Neutrophil (primary cell): ENCODE measurements at regions not wholly inside any gene's neighbourhood (a gene's known extent, or its start where the extent isn't known, plus 50 kb on each side); places are given as distances from the start of the nearest gene placed in this dataset.

Source experiments
- H3K27ac ChIP-seq: fragments of 200-600 bp; sonication (generic); 2 replicates; pipeline ENCODE4 v1.5.1; 2016; ENCODE audit warnings: mild to moderate bottlenecking, moderate library complexity
- H3K27me3 ChIP-seq: fragments of 200-600 bp; sonication (generic); 2 replicates; pipeline ENCODE4 v1.6.0; 2016; ENCODE audit warnings: mild to moderate bottlenecking
- H3K36me3 ChIP-seq: fragments of 200-600 bp; sonication (generic); 2 replicates; pipeline ENCODE4 v1.5.1; 2017
- H3K4me1 ChIP-seq, 2 experiments: fragments of 200-600 bp in 1 of 2; sonication (generic) in 1 of 2; 1 replicate in 1 of 2; 2 replicates in 1 of 2; pipeline versions ENCODE4 v1.5.1 to v1.6.1; 2013 to 2016; ENCODE audit warnings: low read depth in 1 of 2, low read length in 1 of 2, mild to moderate bottlenecking in 1 of 2, moderate library complexity in 1 of 2; ENCODE audit not compliant: control insufficient read depth in 1 of 2, insufficient read depth in 1 of 2
- H3K4me3 ChIP-seq, 2 experiments: fragments of 200-600 bp in 1 of 2; sonication (generic) in 1 of 2; 1 replicate in 1 of 2; 2 replicates in 1 of 2; pipeline ENCODE4 v1.5.1; 2013 to 2016; ENCODE audit warnings: low read depth in 1 of 2, low read length in 1 of 2, mild to moderate bottlenecking in 1 of 2, moderate library complexity in 1 of 2
- H3K9me3 ChIP-seq: fragments of 200-600 bp; sonication (generic); 2 replicates; pipeline ENCODE4 v1.5.1; 2016
- TF ChIP-seq, protein P1 (sequence below): fragments of 200-600 bp; sonication (generic); IDR thresholded peaks from 2 replicates; pipeline ENCODE4 v1.5.1; 2016; ENCODE audit warnings: antibody characterized with exemption

DNA sequence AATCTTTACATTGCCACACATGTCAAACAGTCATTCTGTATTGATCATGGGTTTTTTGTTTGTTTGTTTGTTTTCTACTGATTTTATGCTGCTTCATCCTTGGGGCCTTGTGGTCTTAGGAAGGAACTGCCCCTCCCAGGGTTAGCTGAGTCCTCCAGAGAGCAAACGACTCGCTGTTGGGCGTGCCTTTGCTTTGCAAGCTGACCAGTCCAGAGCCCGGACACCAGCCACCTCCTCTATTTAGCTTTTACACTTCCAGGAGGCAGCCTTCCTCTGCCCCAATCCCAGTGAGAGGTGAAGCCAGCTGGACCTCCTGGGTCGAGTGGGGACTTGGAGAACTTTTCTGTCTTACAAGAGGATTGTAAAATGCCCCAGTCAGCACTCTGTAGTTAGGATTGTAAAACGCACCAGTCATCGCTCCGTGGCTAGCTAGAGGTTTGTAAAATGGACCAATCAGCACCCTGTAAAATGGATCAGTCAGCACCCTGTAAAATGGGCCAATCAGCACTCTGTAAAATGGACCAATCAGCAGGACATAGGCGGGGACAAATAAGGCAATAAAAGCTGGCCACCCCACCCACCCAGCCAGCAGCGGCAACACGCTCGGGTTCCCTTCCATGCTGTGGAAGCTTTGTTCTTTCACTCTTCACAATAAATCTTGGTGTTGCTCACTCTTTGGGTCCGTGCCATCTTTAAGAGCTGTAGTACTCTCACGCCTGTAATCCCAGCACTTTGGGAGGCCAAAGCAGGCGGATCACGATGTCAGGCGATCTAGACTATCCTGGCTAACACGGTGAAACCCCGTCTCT is 154.4 kb downstream of the ERCC6L2 start:
- Histone ChIP-seq H3K4me1 (no peaks in the 10 kb centered on the region), H3K4me3 (no peak overlapping the region), H3K27me3 (peaks cover 54% of the 10 kb centered on the region), H3K27ac (no peak overlapping the region), H3K36me3 (no peaks in the 10 kb centered on the region), H3K9me3 (no peaks in the 10 kb centered on the region)
- TF ChIP-seq, protein P1, sequence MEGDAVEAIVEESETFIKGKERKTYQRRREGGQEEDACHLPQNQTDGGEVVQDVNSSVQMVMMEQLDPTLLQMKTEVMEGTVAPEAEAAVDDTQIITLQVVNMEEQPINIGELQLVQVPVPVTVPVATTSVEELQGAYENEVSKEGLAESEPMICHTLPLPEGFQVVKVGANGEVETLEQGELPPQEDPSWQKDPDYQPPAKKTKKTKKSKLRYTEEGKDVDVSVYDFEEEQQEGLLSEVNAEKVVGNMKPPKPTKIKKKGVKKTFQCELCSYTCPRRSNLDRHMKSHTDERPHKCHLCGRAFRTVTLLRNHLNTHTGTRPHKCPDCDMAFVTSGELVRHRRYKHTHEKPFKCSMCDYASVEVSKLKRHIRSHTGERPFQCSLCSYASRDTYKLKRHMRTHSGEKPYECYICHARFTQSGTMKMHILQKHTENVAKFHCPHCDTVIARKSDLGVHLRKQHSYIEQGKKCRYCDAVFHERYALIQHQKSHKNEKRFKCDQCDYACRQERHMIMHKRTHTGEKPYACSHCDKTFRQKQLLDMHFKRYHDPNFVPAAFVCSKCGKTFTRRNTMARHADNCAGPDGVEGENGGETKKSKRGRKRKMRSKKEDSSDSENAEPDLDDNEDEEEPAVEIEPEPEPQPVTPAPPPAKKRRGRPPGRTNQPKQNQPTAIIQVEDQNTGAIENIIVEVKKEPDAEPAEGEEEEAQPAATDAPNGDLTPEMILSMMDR = no peak

DNA sequence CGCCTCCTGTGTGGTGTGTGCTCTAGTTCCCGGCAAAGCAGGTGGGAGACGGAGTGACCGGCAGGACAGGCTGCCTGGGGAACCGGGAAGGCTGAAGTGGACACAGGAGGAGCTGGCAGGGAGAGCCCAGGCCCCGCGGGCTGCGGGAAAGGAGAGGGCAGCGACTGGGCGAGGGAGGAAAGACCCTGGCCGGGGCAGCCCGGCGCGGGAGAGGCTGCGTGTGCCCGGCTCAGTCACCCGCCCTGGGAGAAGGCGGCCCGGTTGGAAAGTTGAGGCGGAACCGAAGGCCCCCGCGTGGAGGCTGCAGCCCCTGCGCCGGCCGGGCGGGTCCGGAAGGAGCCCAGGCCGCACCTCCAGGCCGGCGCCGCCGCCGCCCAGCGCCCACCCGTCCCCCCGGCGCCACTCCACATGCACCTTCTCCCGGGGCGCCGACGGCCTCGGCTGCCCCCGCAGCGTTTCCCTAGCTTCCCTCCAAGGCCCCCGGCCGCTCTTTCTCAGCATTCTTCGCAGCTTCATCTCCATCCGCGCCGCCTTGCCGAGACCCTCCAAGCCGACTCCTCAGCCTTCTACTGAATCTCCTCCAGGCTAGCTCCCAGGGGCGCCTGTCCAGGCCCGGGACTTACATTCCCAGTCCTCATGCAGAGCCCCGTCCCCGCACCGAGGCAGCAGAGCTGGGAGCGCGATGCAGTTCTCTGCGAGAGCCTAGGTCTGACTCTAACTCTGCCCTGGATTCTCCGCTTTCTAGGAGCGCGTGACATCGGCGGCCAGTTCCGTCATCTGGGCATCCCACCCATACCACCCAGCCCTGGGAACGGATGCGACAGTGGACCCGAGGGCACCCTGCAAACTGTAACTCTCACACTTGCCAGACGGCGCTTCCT is 152.0 kb downstream of the ERCC6L2 start:
- Histone ChIP-seq H3K36me3 (no peaks in the 10 kb centered on the region), H3K4me3 (no peak overlapping the region), H3K27ac (no peak overlapping the region)

DNA sequence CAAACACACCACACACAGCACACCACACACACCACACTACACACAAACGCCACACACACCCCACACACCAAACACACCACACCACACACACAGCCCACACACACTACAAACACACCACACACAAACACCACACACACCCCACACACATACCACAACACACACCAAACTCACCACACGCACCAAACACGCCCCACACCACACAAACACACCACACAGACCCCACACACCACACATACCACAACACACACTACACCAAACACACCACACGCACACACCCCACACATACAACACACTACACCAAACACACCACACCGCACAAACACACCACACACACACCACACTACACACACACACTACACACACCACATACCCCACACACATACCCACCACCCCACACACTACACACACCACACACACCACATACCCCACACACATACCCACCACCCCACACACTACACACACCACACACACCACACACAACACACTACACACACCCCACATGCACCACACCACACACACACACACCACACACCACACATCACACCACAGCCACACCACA is 151.2 kb downstream of the ERCC6L2 start:
- Histone ChIP-seq H3K4me3 (no peak overlapping the region), H3K36me3 (no peaks in the 10 kb centered on the region)
- TF ChIP-seq, protein P1 = no peak

More for the DNA sequence above, 152.0 kb downstream of the ERCC6L2 start:
- H3K9me3 ChIP-seq = no peaks in the 10 kb centered on the region
- peaks cover 78% of the 10 kb centered on the region for H3K27me3 ChIP-seq
- no peaks in the 10 kb centered on the region for H3K4me1 ChIP-seq
- TF ChIP-seq, protein P1 = no peak

DNA sequence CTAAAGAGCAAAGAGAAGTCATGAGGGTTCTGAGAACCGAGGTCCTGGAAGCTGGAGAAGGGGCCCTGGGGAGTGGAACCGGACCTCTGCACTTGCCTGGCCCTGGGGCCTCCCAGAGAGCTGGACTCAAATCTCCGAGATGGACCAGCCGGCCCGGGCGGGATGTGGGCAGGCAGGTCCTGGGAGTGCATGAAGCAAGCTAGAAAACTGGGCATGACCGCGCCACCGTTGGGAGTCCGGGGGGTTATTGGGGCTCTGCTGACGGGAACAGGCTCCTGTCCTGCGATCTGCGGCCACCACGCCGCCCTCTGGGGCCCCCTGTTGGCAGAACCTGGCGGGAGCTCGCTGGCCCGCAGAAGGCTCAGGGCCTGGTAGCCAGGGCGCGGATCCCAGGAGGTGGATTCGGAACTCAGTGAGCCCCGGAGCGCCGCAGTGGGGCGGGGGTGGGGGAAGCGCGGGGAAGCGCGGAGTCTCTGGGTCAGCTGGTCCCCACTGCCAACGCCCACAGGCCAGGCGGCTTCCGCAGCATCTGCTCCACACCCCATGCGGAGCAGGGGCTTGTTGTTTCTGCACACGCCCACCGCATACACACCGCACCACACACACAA is 150.6 kb downstream of the ERCC6L2 start:
- Histone ChIP-seq H3K36me3 (no peaks in the 10 kb centered on the region), H3K4me3 (no peak overlapping the region), H3K27me3 (peaks cover 92% of the 10 kb centered on the region), H3K4me1 (peaks cover 0 to 6% of the 10 kb centered on the region in 2 experiments), H3K9me3 (no peaks in the 10 kb centered on the region), H3K27ac (no peak overlapping the region)
- TF ChIP-seq, protein P1 = no peak

More for the DNA sequence above, 151.2 kb downstream of the ERCC6L2 start:
- H3K27ac ChIP-seq = no peak overlapping the region
- peaks cover 86% of the 10 kb centered on the region for H3K27me3 ChIP-seq
- no peaks in the 10 kb centered on the region for H3K4me1 ChIP-seq
- H3K9me3 ChIP-seq = no peaks in the 10 kb centered on the region

DNA sequence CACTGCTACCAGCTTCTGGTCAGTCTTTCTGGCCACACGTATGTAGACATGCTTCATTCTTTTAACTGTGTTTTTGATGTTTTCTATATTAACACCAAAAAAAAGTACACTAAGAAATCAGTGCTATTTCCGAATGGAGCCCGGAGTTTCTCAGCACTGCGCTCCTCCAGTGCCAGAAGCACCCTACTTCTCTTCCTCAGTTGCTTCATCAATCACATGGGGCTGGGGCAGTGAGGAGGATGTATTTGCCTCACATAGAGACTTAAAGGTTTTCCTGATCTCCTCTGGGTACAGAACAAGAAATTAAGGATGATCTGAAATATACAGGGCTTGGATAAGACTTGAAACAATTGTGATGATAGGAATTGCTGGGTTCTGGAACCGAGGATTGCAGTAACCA is 148.0 kb downstream of the ERCC6L2 start:
- H3K4me3 ChIP-seq = no peak overlapping the region
- no peaks in the 10 kb centered on the region for H3K36me3 ChIP-seq
- TF ChIP-seq, protein P1 = no peak
- peaks cover 99% of the 10 kb centered on the region for H3K27me3 ChIP-seq
- no peaks in the 10 kb centered on the region for H3K9me3 ChIP-seq
- no peak overlapping the region for H3K27ac ChIP-seq
- H3K4me1 ChIP-seq = peaks cover 0 to 13% of the 10 kb centered on the region in 2 experiments
